ENCODE measurements at regions not wholly inside any gene's neighbourhood (a gene's known extent, or its start where the extent isn't known, plus 50 kb on each side); places are given as distances from the start of the nearest gene placed in this dataset.

- Histone ChIP-seq H3K27me3 (replicated peaks) (no peaks in the 10 kb centered on the region), H3K4me3 (no peak overlapping the region), H3K9me3 (replicated peaks) (no peaks in the 10 kb centered on the region; the same call in 1 of the 2 replicates), H3K36me3 (no peaks in the 10 kb centered on the region), H3K27ac (no peak overlapping the region), H3K4me1 (replicated peaks) (no peaks in the 10 kb centered on the region)
- DNase-seq (ENCODE audit: low read depth in 1 of 2, low spot score in 2 of 2) = no peak
Measured at GRCh38 chr12:86333955-86334522, 77.8 kb upstream of the MGAT4C start.

GRCh38 chr12:86331457-86331856, 75.3 kb upstream of the MGAT4C start:
- H3K4me3 ChIP-seq = no peak overlapping the region
- no peaks in the 10 kb centered on the region for H3K36me3 ChIP-seq
- H3K4me1 ChIP-seq (replicated peaks) = no peaks in the 10 kb centered on the region
- H3K27ac ChIP-seq = no peak overlapping the region
- H3K9me3 ChIP-seq (replicated peaks) = no peaks in the 10 kb centered on the region; the same call in 1 of the 2 replicates
- H3K27me3 ChIP-seq (replicated peaks) = no peaks in the 10 kb centered on the region
- DNase-seq (ENCODE audit: low read depth in 1 of 2, low spot score in 2 of 2) = no peak

GRCh38 chr12:86331012-86331411, 74.8 kb upstream of the MGAT4C start:
- no peaks in the 10 kb centered on the region for H3K36me3 ChIP-seq
- H3K27me3 ChIP-seq (replicated peaks) = no peaks in the 10 kb centered on the region

DNA sequence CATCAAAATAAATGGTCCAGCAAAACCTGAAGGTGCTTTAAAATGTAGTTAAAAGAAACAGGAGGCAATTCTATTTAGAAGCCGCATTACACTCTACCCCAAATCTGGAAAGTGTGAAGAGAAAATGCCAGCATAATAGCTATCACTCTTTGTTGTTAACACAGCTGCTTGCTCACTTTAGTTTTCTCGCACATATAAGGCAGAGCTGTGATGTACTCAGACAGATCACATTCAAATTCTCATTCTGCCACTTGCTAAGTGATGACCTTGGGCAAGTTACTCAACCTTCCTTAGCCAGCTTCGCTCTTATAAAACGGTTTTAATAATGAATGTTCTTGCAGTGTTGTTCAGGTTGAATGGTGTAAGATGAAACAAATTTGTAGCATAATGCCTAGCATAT, 56.0 kb upstream of the MGAT4C start:
- Histone ChIP-seq H3K4me3 (no peak overlapping the region), H3K36me3 (no peaks in the 10 kb centered on the region), H3K4me1 (replicated peaks) (no peaks in the 10 kb centered on the region), H3K27ac (no peak overlapping the region), H3K9me3 (replicated peaks) (no peaks in the 10 kb centered on the region), H3K27me3 (replicated peaks) (no peaks in the 10 kb centered on the region)
- DNase-seq (ENCODE audit: low read depth in 1 of 2, low spot score in 2 of 2) = no peak

More at GRCh38 chr12:86331012-86331411, 74.8 kb upstream of the MGAT4C start:
- Histone ChIP-seq H3K4me3 (no peak overlapping the region), H3K9me3 (replicated peaks) (no peaks in the 10 kb centered on the region), H3K4me1 (replicated peaks) (no peaks in the 10 kb centered on the region), H3K27ac (no peak overlapping the region)
- no peak for DNase-seq (ENCODE audit: low read depth in 1 of 2, low spot score in 2 of 2)

All from SJSA1 (cell line).